ENCODE measurements at regions not wholly inside any gene's neighbourhood (a gene's known extent, or its start where the extent isn't known, plus 50 kb on each side); places are given as distances from the start of the nearest gene placed in this dataset.

GRCh38 chr21:25427828-25428227 lies 179.5 kb downstream of the MRPL39 start:
- Histone ChIP-seq H3K36me3 (ENCODE audit: insufficient read depth, low read length) (no peaks in the 10 kb centered on the region), H3K4me3 (ENCODE audit: insufficient read depth, low read length) (no peak overlapping the region), H3K4me2 (ENCODE audit: insufficient read depth, low read length) (no peak overlapping the region), H3K27me3 (ENCODE audit: insufficient read depth, low read length) (peaks cover 13% of the 10 kb centered on the region), H3K4me1 (ENCODE audit: insufficient read depth, low read length) (no peaks in the 10 kb centered on the region), H3K79me2 (ENCODE audit: insufficient read depth, low read length) (no peaks in the 10 kb centered on the region), H3K27ac (ENCODE audit: low read depth, low read length) (no peak overlapping the region), H4K20me1 (ENCODE audit: insufficient read depth, low read length) (no peaks in the 10 kb centered on the region), H3K9me3 (ENCODE audit: low read depth, low read length) (no peaks in the 10 kb centered on the region), H2AFZ (ENCODE audit: low read length) (no peak overlapping the region)
- no peak for DNase-seq (ENCODE audit: insufficient read length, low spot score, missing footprints)
- TF ChIP-seq, protein P1, sequence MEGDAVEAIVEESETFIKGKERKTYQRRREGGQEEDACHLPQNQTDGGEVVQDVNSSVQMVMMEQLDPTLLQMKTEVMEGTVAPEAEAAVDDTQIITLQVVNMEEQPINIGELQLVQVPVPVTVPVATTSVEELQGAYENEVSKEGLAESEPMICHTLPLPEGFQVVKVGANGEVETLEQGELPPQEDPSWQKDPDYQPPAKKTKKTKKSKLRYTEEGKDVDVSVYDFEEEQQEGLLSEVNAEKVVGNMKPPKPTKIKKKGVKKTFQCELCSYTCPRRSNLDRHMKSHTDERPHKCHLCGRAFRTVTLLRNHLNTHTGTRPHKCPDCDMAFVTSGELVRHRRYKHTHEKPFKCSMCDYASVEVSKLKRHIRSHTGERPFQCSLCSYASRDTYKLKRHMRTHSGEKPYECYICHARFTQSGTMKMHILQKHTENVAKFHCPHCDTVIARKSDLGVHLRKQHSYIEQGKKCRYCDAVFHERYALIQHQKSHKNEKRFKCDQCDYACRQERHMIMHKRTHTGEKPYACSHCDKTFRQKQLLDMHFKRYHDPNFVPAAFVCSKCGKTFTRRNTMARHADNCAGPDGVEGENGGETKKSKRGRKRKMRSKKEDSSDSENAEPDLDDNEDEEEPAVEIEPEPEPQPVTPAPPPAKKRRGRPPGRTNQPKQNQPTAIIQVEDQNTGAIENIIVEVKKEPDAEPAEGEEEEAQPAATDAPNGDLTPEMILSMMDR (IDR thresholded peaks at IDR 0.05; ENCODE audit: extremely low read depth, low read depth, low read length): no peak

- H2AFZ ChIP-seq (ENCODE audit: low read length): no peak overlapping the region
- H3K36me3 ChIP-seq (ENCODE audit: insufficient read depth, low read length): no peaks in the 10 kb centered on the region
- H3K79me2 ChIP-seq (ENCODE audit: insufficient read depth, low read length): no peaks in the 10 kb centered on the region
- H3K27ac ChIP-seq (ENCODE audit: low read depth, low read length): no peak overlapping the region
- H3K4me3 ChIP-seq (ENCODE audit: insufficient read depth, low read length): no peak overlapping the region
- TF ChIP-seq, protein P1 (IDR thresholded peaks at IDR 0.05; ENCODE audit: extremely low read depth, low read depth, low read length): no peak
- H3K27me3 ChIP-seq (ENCODE audit: insufficient read depth, low read length): peaks cover 13% of the 10 kb centered on the region
- DNase-seq (ENCODE audit: insufficient read length, low spot score, missing footprints): no peak
- no peaks in the 10 kb centered on the region for H3K9me3 ChIP-seq (ENCODE audit: low read depth, low read length)
- no peak overlapping the region for H3K4me2 ChIP-seq (ENCODE audit: insufficient read depth, low read length)
- no peaks in the 10 kb centered on the region for H3K4me1 ChIP-seq (ENCODE audit: insufficient read depth, low read length)
- H4K20me1 ChIP-seq (ENCODE audit: insufficient read depth, low read length): no peaks in the 10 kb centered on the region
Observed at GRCh38 chr21:25426580-25426979, 180.7 kb downstream of the MRPL39 start.

GRCh38 chr21:25425156-25425555 lies 182.1 kb downstream of the MRPL39 start:
- H3K4me1 ChIP-seq (ENCODE audit: insufficient read depth, low read length): no peaks in the 10 kb centered on the region
- H3K36me3 ChIP-seq (ENCODE audit: insufficient read depth, low read length): no peaks in the 10 kb centered on the region
- no peaks in the 10 kb centered on the region for H4K20me1 ChIP-seq (ENCODE audit: insufficient read depth, low read length)
- no peak for DNase-seq (ENCODE audit: insufficient read length, low spot score, missing footprints)
- H3K9me3 ChIP-seq (ENCODE audit: low read depth, low read length): no peaks in the 10 kb centered on the region
- no peak overlapping the region for H3K4me3 ChIP-seq (ENCODE audit: insufficient read depth, low read length)
- H3K4me2 ChIP-seq (ENCODE audit: insufficient read depth, low read length): no peak overlapping the region
- H3K79me2 ChIP-seq (ENCODE audit: insufficient read depth, low read length): no peaks in the 10 kb centered on the region
- no peak overlapping the region for H2AFZ ChIP-seq (ENCODE audit: low read length)
- TF ChIP-seq, protein P1 (IDR thresholded peaks at IDR 0.05; ENCODE audit: extremely low read depth, low read depth, low read length): no peak
- H3K27me3 ChIP-seq (ENCODE audit: insufficient read depth, low read length): peaks cover 13% of the 10 kb centered on the region
- no peak overlapping the region for H3K27ac ChIP-seq (ENCODE audit: low read depth, low read length)

DNA sequence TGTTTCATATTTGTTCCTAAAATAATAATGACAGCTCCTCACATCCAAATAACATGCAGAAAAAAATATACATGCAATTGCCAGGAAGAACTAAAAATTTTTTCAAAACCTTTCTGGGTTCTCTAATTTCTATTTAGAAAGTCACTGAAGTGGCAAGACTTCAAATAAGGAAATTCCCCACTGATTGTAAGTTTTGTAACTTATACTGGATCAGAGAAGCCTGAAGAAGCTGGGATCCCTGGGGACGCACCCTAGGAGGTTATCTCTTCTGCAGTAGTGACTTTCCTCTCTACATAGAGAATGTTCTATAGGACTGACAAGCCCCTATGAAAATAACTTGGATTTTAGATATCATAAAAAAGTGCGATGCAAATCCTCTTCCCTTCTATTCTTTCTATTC lies 182.6 kb downstream of the MRPL39 start:
- H3K4me3 ChIP-seq (ENCODE audit: insufficient read depth, low read length): no peak overlapping the region
- no peak for DNase-seq (ENCODE audit: insufficient read length, low spot score, missing footprints)
- no peaks in the 10 kb centered on the region for H4K20me1 ChIP-seq (ENCODE audit: insufficient read depth, low read length)
- no peak overlapping the region for H2AFZ ChIP-seq (ENCODE audit: low read length)
- TF ChIP-seq, protein P1 (IDR thresholded peaks at IDR 0.05; ENCODE audit: extremely low read depth, low read depth, low read length): no peak
- H3K9me3 ChIP-seq (ENCODE audit: low read depth, low read length): no peaks in the 10 kb centered on the region
- H3K79me2 ChIP-seq (ENCODE audit: insufficient read depth, low read length): no peaks in the 10 kb centered on the region
- no peak overlapping the region for H3K4me2 ChIP-seq (ENCODE audit: insufficient read depth, low read length)
- no peaks in the 10 kb centered on the region for H3K4me1 ChIP-seq (ENCODE audit: insufficient read depth, low read length)
- no peak overlapping the region for H3K27ac ChIP-seq (ENCODE audit: low read depth, low read length)
- no peaks in the 10 kb centered on the region for H3K36me3 ChIP-seq (ENCODE audit: insufficient read depth, low read length)
- peaks cover 13% of the 10 kb centered on the region for H3K27me3 ChIP-seq (ENCODE audit: insufficient read depth, low read length)
